Liver (tissue), 8 donors: ENCODE measurements at regions not wholly inside any gene's neighbourhood (a gene's known extent, or its start where the extent isn't known, plus 50 kb on each side); places are given as distances from the start of the nearest gene placed in this dataset.

ENCODE experiments used
- DNase-seq: peaks from one replicate; pipeline ENCODE4 v3.0.0-alpha.2; 2017; ENCODE audit warnings: low spot score
- H3K27ac ChIP-seq, 2 donors: one replicate each; pipeline ENCODE4 v1.7.0; 2013; ENCODE audit warnings: inconsistent platforms in 2 of 2, low read length in 2 of 2, control low read depth in 1 of 2, low read depth in 1 of 2, mild to moderate bottlenecking in 1 of 2
- H3K27me3 ChIP-seq, 4 donors: one replicate each; pipeline versions ENCODE4 v1.6.1 to v1.7.0; 2013; ENCODE audit warnings: low read length in 3 of 4, inconsistent platforms in 1 of 4, mild to moderate bottlenecking in 1 of 4, moderate library complexity in 1 of 4; ENCODE audit not compliant: control insufficient read depth in 4 of 4, insufficient read depth in 4 of 4
- H3K36me3 ChIP-seq, 4 donors: one replicate each; pipeline versions ENCODE4 v1.6.1 to v1.7.0; 2013; ENCODE audit warnings: low read length in 3 of 4, mild to moderate bottlenecking in 3 of 4, low read depth in 1 of 4, moderate library complexity in 1 of 4; ENCODE audit not compliant: control insufficient read depth in 4 of 4, insufficient read depth in 3 of 4
- H3K4me1 ChIP-seq, 4 donors: one replicate each; pipeline versions ENCODE4 v1.6.1 to v1.7.0; 2013; ENCODE audit warnings: low read length in 3 of 4, mild to moderate bottlenecking in 3 of 4, moderate library complexity in 1 of 4; ENCODE audit not compliant: control insufficient read depth in 4 of 4, insufficient read depth in 4 of 4
- H3K4me3 ChIP-seq, 3 donors: one replicate each; pipeline versions ENCODE4 v1.6.1 to v1.7.0; 2013; ENCODE audit warnings: low read length in 3 of 3, control low read depth in 1 of 3, low read depth in 1 of 3, mild to moderate bottlenecking in 1 of 3
- H3K9ac ChIP-seq, 2 donors: one replicate each; pipeline ENCODE4 v1.7.0; 2013; ENCODE audit warnings: low read length in 2 of 2, mild to moderate bottlenecking in 2 of 2, moderate library complexity in 2 of 2, control low read depth in 1 of 2, low read depth in 1 of 2
- H3K9me3 ChIP-seq, 4 donors: one replicate each; pipeline versions ENCODE4 v1.6.1 to v1.7.0; 2013; ENCODE audit warnings: low read length in 3 of 4; ENCODE audit not compliant: control insufficient read depth in 4 of 4
- EGR1 ChIP-seq, 2 donors: IDR thresholded peaks; 2 replicates each; pipeline ENCODE4 v1.6.1; 2016 to 2018; ENCODE audit warnings: antibody characterized with exemption in 2 of 2, low read depth in 2 of 2
- FOXA2 ChIP-seq: IDR thresholded peaks from 2 replicates; pipeline ENCODE4 v1.6.1; 2016; ENCODE audit warnings: antibody characterized with exemption
- GABPA ChIP-seq, 2 donors: IDR thresholded peaks in 1 of 2; conservative IDR thresholded peaks in 1 of 2; 2 replicates each; pipeline ENCODE4 v1.6.1; 2016; ENCODE audit warnings: antibody characterized with exemption in 2 of 2, mild to moderate bottlenecking in 1 of 2, moderate library complexity in 1 of 2
- HNF4A ChIP-seq, 2 donors: conservative IDR thresholded peaks; 2 replicates each; pipeline ENCODE4 v1.6.1; 2016; ENCODE audit warnings: antibody characterized with exemption in 2 of 2, mild to moderate bottlenecking in 2 of 2
- JUND ChIP-seq, 2 donors: IDR thresholded peaks; 2 replicates each; pipeline ENCODE4 v1.6.1; 2016; ENCODE audit warnings: antibody characterized with exemption in 2 of 2
- NR2F2 ChIP-seq: IDR thresholded peaks from 2 replicates; pipeline ENCODE4 v1.6.1; 2016; ENCODE audit warnings: antibody characterized with exemption
- RXRA ChIP-seq, 2 donors: IDR thresholded peaks; 2 replicates each; pipeline ENCODE4 v1.6.1; 2017 to 2018; ENCODE audit warnings: antibody characterized with exemption in 2 of 2, mild to moderate bottlenecking in 1 of 2
- SP1 ChIP-seq: IDR thresholded peaks from 2 replicates; pipeline ENCODE4 v1.6.1; 2018; ENCODE audit warnings: antibody characterized with exemption, mild to moderate bottlenecking
- YY1 ChIP-seq: IDR thresholded peaks from 2 replicates; pipeline ENCODE4 v1.6.1; 2016; ENCODE audit warnings: antibody characterized with exemption, mild to moderate bottlenecking
- WGBS: extraction: QIAGEN DNeasy Blood & Tissue Kit; methylation state at CpG from one replicate; pipeline ENCODE4 v1.1.7; 2013; 5-methylcytosine and 5-hydroxymethylcytosine counted together
- TF ChIP-seq, protein P1 (sequence below): IDR thresholded peaks from 2 replicates; pipeline ENCODE4 v1.6.1; 2016; ENCODE audit warnings: antibody characterized with exemption, mild to moderate bottlenecking
- TF ChIP-seq, protein P2 (sequence below): IDR thresholded peaks from 2 replicates; pipeline ENCODE4 v1.6.1; 2016; ENCODE audit warnings: antibody characterized with exemption
- TF ChIP-seq, protein P3 (sequence below): IDR thresholded peaks from 2 replicates; pipeline ENCODE4 v1.6.1; 2016; ENCODE audit warnings: antibody characterized with exemption
- TF ChIP-seq, protein P4 (sequence below): fragments of 150-350 bp; IDR thresholded peaks from 2 replicates; pipeline ENCODE4 v1.5.1; 2017; ENCODE audit warnings: improper control_type of control experiment, low read depth, low read length; ENCODE audit not compliant: missing input control
- TF ChIP-seq, protein P5 (sequence below): IDR thresholded peaks from 2 replicates; pipeline ENCODE4 v1.6.1; 2016; ENCODE audit warnings: antibody characterized with exemption
- donor health status: healthy.
- donor health status: healthy.
- donor health status: healthy.
- donor health status: healthy.
- donor health status: healthy.

DNA sequence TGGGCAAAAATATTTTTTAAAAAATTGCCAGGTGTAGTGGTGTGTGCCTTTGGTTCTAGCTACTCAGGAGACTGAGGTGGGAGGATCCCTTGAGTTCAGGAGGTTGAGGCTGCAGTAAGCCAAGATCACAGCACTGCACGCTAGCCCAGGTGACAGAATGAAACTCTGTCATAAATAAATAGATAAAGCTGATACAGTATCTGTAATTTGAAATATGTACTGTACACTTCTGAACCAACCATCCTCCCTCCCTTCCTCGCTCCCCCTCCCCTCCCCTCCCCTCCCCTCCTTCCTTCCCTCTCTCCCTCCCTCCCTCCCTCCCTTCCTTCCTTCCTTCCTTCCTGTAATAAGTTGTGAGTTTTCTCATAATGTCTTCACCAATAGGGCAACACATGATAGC lies 208.4 kb upstream of the RBFOX1 start:
- Histone ChIP-seq H3K27ac (no peak overlapping the region), H3K36me3 (no peaks in the 10 kb centered on the region), H3K4me3 (no peak overlapping the region), H3K27me3 (peaks cover 0 to 4% (median under 1%) of the 10 kb centered on the region in 4 donors), H3K9ac (no peak overlapping the region), H3K4me1 (no peaks in the 10 kb centered on the region), H3K9me3 (no peaks in the 10 kb centered on the region)
- no peak for TF ChIP-seq YY1
- WGBS, result 59% methylated on average over 2 of the region's 2 CpGs
- DNase-seq, result no peak

DNA sequence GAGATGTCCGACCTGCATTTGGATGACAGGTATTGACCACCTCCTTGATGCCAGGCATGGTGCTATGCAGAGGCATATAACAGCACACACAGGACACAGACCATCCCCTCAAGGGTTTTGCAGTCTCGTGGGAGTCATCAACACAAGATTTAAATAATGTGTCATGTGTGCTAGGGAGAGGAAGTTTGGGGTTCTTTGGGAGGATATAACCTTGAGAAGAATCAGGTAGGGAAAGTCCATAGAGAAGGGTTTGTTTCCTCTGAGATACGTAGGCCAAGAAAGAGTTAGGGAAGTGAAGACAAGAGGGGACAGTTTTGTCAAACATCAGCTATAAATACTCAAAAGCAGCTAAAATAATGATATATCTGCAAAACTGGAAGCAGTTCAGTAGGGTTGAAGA lies 215.9 kb upstream of the RBFOX1 start:
- Histone ChIP-seq H3K36me3 (no peaks in the 10 kb centered on the region), H3K27me3 (peaks cover 0 to 6% (median 2%) of the 10 kb centered on the region in 4 donors), H3K4me1 (no peaks in the 10 kb centered on the region), H3K4me3 (no peak overlapping the region), H3K9ac (no peak overlapping the region), H3K9me3 (peaks cover 0 to 3% (median 0%) of the 10 kb centered on the region in 4 donors), H3K27ac (no peak overlapping the region)
- WGBS, result 45% methylated on average over 3 of the region's 3 CpGs
- DNase-seq, result no peak
- TF ChIP-seq, protein P1, sequence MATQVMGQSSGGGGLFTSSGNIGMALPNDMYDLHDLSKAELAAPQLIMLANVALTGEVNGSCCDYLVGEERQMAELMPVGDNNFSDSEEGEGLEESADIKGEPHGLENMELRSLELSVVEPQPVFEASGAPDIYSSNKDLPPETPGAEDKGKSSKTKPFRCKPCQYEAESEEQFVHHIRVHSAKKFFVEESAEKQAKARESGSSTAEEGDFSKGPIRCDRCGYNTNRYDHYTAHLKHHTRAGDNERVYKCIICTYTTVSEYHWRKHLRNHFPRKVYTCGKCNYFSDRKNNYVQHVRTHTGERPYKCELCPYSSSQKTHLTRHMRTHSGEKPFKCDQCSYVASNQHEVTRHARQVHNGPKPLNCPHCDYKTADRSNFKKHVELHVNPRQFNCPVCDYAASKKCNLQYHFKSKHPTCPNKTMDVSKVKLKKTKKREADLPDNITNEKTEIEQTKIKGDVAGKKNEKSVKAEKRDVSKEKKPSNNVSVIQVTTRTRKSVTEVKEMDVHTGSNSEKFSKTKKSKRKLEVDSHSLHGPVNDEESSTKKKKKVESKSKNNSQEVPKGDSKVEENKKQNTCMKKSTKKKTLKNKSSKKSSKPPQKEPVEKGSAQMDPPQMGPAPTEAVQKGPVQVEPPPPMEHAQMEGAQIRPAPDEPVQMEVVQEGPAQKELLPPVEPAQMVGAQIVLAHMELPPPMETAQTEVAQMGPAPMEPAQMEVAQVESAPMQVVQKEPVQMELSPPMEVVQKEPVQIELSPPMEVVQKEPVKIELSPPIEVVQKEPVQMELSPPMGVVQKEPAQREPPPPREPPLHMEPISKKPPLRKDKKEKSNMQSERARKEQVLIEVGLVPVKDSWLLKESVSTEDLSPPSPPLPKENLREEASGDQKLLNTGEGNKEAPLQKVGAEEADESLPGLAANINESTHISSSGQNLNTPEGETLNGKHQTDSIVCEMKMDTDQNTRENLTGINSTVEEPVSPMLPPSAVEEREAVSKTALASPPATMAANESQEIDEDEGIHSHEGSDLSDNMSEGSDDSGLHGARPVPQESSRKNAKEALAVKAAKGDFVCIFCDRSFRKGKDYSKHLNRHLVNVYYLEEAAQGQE, result no peak
- TF ChIP-seq RXRA (IDR thresholded peaks at IDR 0.05) (no peak), NR2F2 (no peak), YY1 (no peak), FOXA2 (no peak), GABPA (IDR thresholded peaks at IDR 0.05 in 1 of 2, conservative IDR thresholded peaks at IDR 0.05 in 1 of 2) (no peak), EGR1 (IDR thresholded peaks at IDR 0.05; ENCODE audit: low read depth in 2 of 2) (no peak), SP1 (no peak), HNF4A (conservative IDR thresholded peaks at IDR 0.05) (no peak), JUND (IDR thresholded peaks at IDR 0.05) (no peak)
- TF ChIP-seq, protein P2, sequence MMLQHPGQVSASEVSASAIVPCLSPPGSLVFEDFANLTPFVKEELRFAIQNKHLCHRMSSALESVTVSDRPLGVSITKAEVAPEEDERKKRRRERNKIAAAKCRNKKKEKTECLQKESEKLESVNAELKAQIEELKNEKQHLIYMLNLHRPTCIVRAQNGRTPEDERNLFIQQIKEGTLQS, result no peak
- TF ChIP-seq, protein P3, sequence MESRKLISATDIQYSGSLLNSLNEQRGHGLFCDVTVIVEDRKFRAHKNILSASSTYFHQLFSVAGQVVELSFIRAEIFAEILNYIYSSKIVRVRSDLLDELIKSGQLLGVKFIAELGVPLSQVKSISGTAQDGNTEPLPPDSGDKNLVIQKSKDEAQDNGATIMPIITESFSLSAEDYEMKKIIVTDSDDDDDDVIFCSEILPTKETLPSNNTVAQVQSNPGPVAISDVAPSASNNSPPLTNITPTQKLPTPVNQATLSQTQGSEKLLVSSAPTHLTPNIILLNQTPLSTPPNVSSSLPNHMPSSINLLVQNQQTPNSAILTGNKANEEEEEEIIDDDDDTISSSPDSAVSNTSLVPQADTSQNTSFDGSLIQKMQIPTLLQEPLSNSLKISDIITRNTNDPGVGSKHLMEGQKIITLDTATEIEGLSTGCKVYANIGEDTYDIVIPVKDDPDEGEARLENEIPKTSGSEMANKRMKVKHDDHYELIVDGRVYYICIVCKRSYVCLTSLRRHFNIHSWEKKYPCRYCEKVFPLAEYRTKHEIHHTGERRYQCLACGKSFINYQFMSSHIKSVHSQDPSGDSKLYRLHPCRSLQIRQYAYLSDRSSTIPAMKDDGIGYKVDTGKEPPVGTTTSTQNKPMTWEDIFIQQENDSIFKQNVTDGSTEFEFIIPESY, result no peak
- TF ChIP-seq, protein P4, sequence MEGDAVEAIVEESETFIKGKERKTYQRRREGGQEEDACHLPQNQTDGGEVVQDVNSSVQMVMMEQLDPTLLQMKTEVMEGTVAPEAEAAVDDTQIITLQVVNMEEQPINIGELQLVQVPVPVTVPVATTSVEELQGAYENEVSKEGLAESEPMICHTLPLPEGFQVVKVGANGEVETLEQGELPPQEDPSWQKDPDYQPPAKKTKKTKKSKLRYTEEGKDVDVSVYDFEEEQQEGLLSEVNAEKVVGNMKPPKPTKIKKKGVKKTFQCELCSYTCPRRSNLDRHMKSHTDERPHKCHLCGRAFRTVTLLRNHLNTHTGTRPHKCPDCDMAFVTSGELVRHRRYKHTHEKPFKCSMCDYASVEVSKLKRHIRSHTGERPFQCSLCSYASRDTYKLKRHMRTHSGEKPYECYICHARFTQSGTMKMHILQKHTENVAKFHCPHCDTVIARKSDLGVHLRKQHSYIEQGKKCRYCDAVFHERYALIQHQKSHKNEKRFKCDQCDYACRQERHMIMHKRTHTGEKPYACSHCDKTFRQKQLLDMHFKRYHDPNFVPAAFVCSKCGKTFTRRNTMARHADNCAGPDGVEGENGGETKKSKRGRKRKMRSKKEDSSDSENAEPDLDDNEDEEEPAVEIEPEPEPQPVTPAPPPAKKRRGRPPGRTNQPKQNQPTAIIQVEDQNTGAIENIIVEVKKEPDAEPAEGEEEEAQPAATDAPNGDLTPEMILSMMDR, result no peak
- TF ChIP-seq, protein P5, sequence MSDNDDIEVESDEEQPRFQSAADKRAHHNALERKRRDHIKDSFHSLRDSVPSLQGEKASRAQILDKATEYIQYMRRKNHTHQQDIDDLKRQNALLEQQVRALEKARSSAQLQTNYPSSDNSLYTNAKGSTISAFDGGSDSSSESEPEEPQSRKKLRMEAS, result no peak
